ENCODE measurements at regions not wholly inside any gene's neighbourhood (a gene's known extent, or its start where the extent isn't known, plus 50 kb on each side); places are given as distances from the start of the nearest gene placed in this dataset.

- H3K9me3 ChIP-seq: no peaks in the 10 kb centered on the region
- intact Hi-C loops (cut with DNase I): no loop called here
- DNase-seq (no peak), ATAC-seq (no peak)
- 27% methylated on average over 2 of the region's 2 CpGs for WGBS (ENCODE audit: insufficient coverage, low coverage, low lambda C conversion rate, missing lambda C conversion rate)
- no peaks in the 10 kb centered on the region for H3K27me3 ChIP-seq
- no peak overlapping the region for H3K27ac ChIP-seq
- H3K36me3 ChIP-seq: no peaks in the 10 kb centered on the region
- H3K4me1 ChIP-seq: no peaks in the 10 kb centered on the region
- H3K4me3 ChIP-seq: no peak overlapping the region
- TF ChIP-seq POLR2A (IDR thresholded peaks at IDR 0.05) (no peak), CTCF (IDR thresholded peaks at IDR 0.05) (no peak)
These were observed 203.1 kb upstream of the NDN start for GRCh38 chr15:23890218-23890617.

- no peak for TF ChIP-seq POLR2A (IDR thresholded peaks at IDR 0.05)
- TF ChIP-seq CTCF (IDR thresholded peaks at IDR 0.05): no peak
- intact Hi-C loops (cut with DNase I): no loop called here
- H3K4me1 ChIP-seq: no peaks in the 10 kb centered on the region
- no peak overlapping the region for H3K4me3 ChIP-seq
- DNase-seq (no peak), ATAC-seq (no peak)
- H3K27me3 ChIP-seq: no peaks in the 10 kb centered on the region
- WGBS (ENCODE audit: insufficient coverage, low coverage, low lambda C conversion rate, missing lambda C conversion rate): 37% methylated on average over 5 of the region's 6 CpGs
- H3K36me3 ChIP-seq: no peaks in the 10 kb centered on the region
- no peak overlapping the region for H3K27ac ChIP-seq
- no peaks in the 10 kb centered on the region for H3K9me3 ChIP-seq
These were observed 210.0 kb upstream of the NDN start for GRCh38 chr15:23897091-23897490.

GRCh38 chr15:23897531-23897930 lies 210.4 kb upstream of the NDN start:
- 31% methylated on average over 11 of the region's 24 CpGs for WGBS (ENCODE audit: insufficient coverage, low coverage, low lambda C conversion rate, missing lambda C conversion rate)

GRCh38 chr15:23910030-23910429 lies 222.9 kb upstream of the NDN start:
- no peak overlapping the region for H3K27ac ChIP-seq
- no peaks in the 10 kb centered on the region for H3K27me3 ChIP-seq
- ATAC-seq: no peak
- TF ChIP-seq POLR2A (IDR thresholded peaks at IDR 0.05) (no peak), CTCF (IDR thresholded peaks at IDR 0.05) (no peak)
- 27% methylated on average over 1 of the region's 2 CpGs for WGBS (ENCODE audit: insufficient coverage, low coverage, low lambda C conversion rate, missing lambda C conversion rate)
- no peaks in the 10 kb centered on the region for H3K9me3 ChIP-seq
- H3K4me3 ChIP-seq: no peak overlapping the region
- no peak for DNase-seq
- H3K36me3 ChIP-seq: no peaks in the 10 kb centered on the region
- intact Hi-C loops (cut with DNase I): no loop called here
- no peaks in the 10 kb centered on the region for H3K4me1 ChIP-seq

More at GRCh38 chr15:23897531-23897930, 210.4 kb upstream of the NDN start:
- Histone ChIP-seq H3K4me1 (no peaks in the 10 kb centered on the region), H3K27ac (no peak overlapping the region), H3K27me3 (no peaks in the 10 kb centered on the region), H3K9me3 (no peaks in the 10 kb centered on the region), H3K4me3 (no peak overlapping the region), H3K36me3 (no peaks in the 10 kb centered on the region)
- intact Hi-C loops (cut with DNase I): no loop called here
- TF ChIP-seq CTCF (IDR thresholded peaks at IDR 0.05) (no peak), POLR2A (IDR thresholded peaks at IDR 0.05) (no peak)
- DNase-seq: no peak
- peak in 1 of 4 donors; percentile 31 for ATAC-seq

GRCh38 chr15:23912191-23912590 lies 225.1 kb upstream of the NDN start:
- Histone ChIP-seq H3K9me3 (no peaks in the 10 kb centered on the region), H3K4me1 (no peaks in the 10 kb centered on the region), H3K36me3 (no peaks in the 10 kb centered on the region), H3K27ac (no peak overlapping the region), H3K4me3 (no peak overlapping the region), H3K27me3 (no peaks in the 10 kb centered on the region)
- intact Hi-C loops (cut with DNase I): no loop called here
- TF ChIP-seq POLR2A (IDR thresholded peaks at IDR 0.05): no peak
- TF ChIP-seq CTCF (IDR thresholded peaks at IDR 0.05): no peak
- 18% methylated on average over 11 of the region's 12 CpGs for WGBS (ENCODE audit: insufficient coverage, low coverage, low lambda C conversion rate, missing lambda C conversion rate)
- DNase-seq (no peak), ATAC-seq (no peak)

Measured in right lobe of liver (tissue), 6 donors.